ENCODE measurements at regions not wholly inside any gene's neighbourhood (a gene's known extent, or its start where the extent isn't known, plus 50 kb on each side); places are given as distances from the start of the nearest gene placed in this dataset.

GRCh38 chr9:93826905-93827544 lies 128.1 kb downstream of the BARX1 start:
- no peaks in the 10 kb centered on the region for H3K27me3 ChIP-seq (ENCODE audit: insufficient read depth, poor library complexity, severe bottlenecking)
- TF ChIP-seq CTCF (IDR thresholded peaks at IDR 0.05; ENCODE audit: insufficient read depth, low read length) (no peak), SPI1 (IDR thresholded peaks at IDR 0.05; ENCODE audit: borderline replicate concordance, low read depth) (no peak), REST (IDR thresholded peaks at IDR 0.05; ENCODE audit: insufficient replicate concordance, low read depth) (no peak), POLR2AphosphoS5 (IDR thresholded peaks at IDR 0.05; ENCODE audit: low read depth) (no peak), GABPA (IDR thresholded peaks at IDR 0.05; ENCODE audit: low read depth) (no peak)
- H3K27ac ChIP-seq (replicated peaks) = no peak overlapping the region
- no peak for DNase-seq (ENCODE audit: low read depth in 1 of 2, low spot score in 1 of 2)
- no peak overlapping the region for H3K4me3 ChIP-seq (replicated peaks; ENCODE audit: insufficient read depth, low read length)

DNA sequence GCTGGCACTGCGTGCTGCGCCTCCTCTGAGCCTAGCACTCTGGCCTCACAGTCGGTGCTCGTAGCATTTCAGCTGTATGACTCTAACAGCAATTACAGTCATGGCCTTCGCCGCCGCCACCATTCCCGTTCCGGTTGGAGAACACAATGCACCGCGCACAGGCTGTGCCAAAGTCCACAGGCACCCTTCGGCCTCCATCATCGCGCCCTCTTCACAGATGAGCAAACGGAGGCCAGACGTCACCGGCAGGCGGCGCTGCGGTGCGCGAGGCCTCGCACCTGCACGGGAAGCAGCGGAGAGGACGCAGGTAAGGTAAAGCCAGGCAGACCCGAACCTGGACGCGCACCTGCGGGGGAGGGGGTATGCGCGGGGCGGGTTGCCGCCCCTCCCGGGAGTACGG lies 128.9 kb downstream of the BARX1 start:
- no peak for TF ChIP-seq SPI1 (IDR thresholded peaks at IDR 0.05; ENCODE audit: borderline replicate concordance, low read depth)
- TF ChIP-seq REST (IDR thresholded peaks at IDR 0.05; ENCODE audit: insufficient replicate concordance, low read depth) = no peak
- TF ChIP-seq POLR2AphosphoS5 (IDR thresholded peaks at IDR 0.05; ENCODE audit: low read depth) = no peak
- no peak for TF ChIP-seq CTCF (IDR thresholded peaks at IDR 0.05; ENCODE audit: insufficient read depth, low read length)
- TF ChIP-seq GABPA (IDR thresholded peaks at IDR 0.05; ENCODE audit: low read depth) = no peak
- Histone ChIP-seq H3K27ac (replicated peaks) (no peak overlapping the region), H3K4me3 (replicated peaks; ENCODE audit: insufficient read depth, low read length) (no peak overlapping the region), H3K27me3 (ENCODE audit: insufficient read depth, poor library complexity, severe bottlenecking) (no peaks in the 10 kb centered on the region)
- no peak for DNase-seq (ENCODE audit: low read depth in 1 of 2, low spot score in 1 of 2)

GRCh38 chr9:93825348-93826115 lies 129.6 kb downstream of the BARX1 start:
- Histone ChIP-seq H3K27ac (replicated peaks) (no peak overlapping the region), H3K4me3 (replicated peaks; ENCODE audit: insufficient read depth, low read length) (no peak overlapping the region), H3K27me3 (ENCODE audit: insufficient read depth, poor library complexity, severe bottlenecking) (no peaks in the 10 kb centered on the region)
- TF ChIP-seq REST (IDR thresholded peaks at IDR 0.05; ENCODE audit: insufficient replicate concordance, low read depth) (no peak), CTCF (IDR thresholded peaks at IDR 0.05; ENCODE audit: insufficient read depth, low read length) (no peak)
- DNase-seq (ENCODE audit: low read depth in 1 of 2, low spot score in 1 of 2) = no peak

Measured in HL-60 (cell line).